Colonic mucosa (tissue), 4 donors: ENCODE measurements at regions not wholly inside any gene's neighbourhood (a gene's known extent, or its start where the extent isn't known, plus 50 kb on each side); places are given as distances from the start of the nearest gene placed in this dataset.
"Not testable (repeated sequence)": the region's sequence is repeated elsewhere in the genome, so short reads cannot be mapped to it uniquely, and the experiment has no call there.

Experiments used
- DNase-seq: peaks from one replicate; pipeline ENCODE4 v3.0.0-alpha.2; 2020
- H3K27ac ChIP-seq: fragments of 200-600 bp; one replicate; pipeline ENCODE4 v1.8.0; 2021
- H3K27me3 ChIP-seq: fragments of 200-600 bp; one replicate; pipeline ENCODE4 v1.8.0; 2021
- H3K36me3 ChIP-seq: fragments of 200-600 bp; one replicate; pipeline ENCODE4 v1.8.0; 2021
- H3K4me1 ChIP-seq: fragments of 200-600 bp; one replicate; pipeline ENCODE4 v1.8.0; 2021; ENCODE audit warnings: mild to moderate bottlenecking
- H3K4me3 ChIP-seq: fragments of 200-600 bp; one replicate; pipeline ENCODE4 v1.8.0; 2021
- H3K9ac ChIP-seq, 2 donors: one replicate each; pipeline ENCODE4 v1.7.0; 2013; ENCODE audit warnings: control low read depth in 2 of 2, low read depth in 2 of 2, low read length in 2 of 2
- H3K9me3 ChIP-seq: fragments of 200-600 bp; one replicate; pipeline ENCODE4 v1.8.0; 2021
- intact Hi-C: fragments of 100-400 bp; cut with DNase I; formaldehyde crosslinking; loops from one replicate; pipeline ENCODE4 v1.14.1; 2022
- TF ChIP-seq, protein P1 (sequence below): fragments of 200-600 bp; IDR thresholded peaks from one replicate; pipeline ENCODE4 v1.8.0; 2022; ENCODE audit warnings: antibody characterized with exemption, mild to moderate bottlenecking
- donor health status: healthy.
- donor health status: DM: no; HTN: no; CAD: no.
- donor health status: DM: no; HTN: no; CAD: no.

DNA sequence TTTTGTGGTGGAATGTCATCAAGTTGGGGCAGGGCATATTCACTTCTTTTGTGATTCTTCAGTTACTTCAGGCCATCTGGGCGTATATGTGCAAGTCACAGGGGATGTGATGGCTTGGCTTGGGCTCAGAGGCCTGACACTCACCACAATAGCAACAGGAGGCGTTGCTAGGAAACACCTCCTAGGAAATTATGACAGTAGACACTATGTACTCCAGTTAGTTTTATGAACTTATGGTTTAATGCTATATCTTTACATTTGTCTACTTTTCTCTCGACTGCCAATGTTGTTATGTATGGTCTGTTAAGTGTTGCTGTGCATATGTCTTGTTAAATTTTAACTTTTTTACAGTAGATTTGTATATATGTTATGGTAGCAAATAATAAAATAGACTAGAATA is 788.7 kb upstream of the GOT2 start:
- no peaks in the 10 kb centered on the region for H3K4me1 ChIP-seq
- no peak overlapping the region for H3K9ac ChIP-seq
- H3K9me3 ChIP-seq, result no peaks in the 10 kb centered on the region
- no peak overlapping the region for H3K27ac ChIP-seq
- H3K36me3 ChIP-seq, result no peaks in the 10 kb centered on the region
- H3K27me3 ChIP-seq, result no peaks in the 10 kb centered on the region
- TF ChIP-seq, protein P1, sequence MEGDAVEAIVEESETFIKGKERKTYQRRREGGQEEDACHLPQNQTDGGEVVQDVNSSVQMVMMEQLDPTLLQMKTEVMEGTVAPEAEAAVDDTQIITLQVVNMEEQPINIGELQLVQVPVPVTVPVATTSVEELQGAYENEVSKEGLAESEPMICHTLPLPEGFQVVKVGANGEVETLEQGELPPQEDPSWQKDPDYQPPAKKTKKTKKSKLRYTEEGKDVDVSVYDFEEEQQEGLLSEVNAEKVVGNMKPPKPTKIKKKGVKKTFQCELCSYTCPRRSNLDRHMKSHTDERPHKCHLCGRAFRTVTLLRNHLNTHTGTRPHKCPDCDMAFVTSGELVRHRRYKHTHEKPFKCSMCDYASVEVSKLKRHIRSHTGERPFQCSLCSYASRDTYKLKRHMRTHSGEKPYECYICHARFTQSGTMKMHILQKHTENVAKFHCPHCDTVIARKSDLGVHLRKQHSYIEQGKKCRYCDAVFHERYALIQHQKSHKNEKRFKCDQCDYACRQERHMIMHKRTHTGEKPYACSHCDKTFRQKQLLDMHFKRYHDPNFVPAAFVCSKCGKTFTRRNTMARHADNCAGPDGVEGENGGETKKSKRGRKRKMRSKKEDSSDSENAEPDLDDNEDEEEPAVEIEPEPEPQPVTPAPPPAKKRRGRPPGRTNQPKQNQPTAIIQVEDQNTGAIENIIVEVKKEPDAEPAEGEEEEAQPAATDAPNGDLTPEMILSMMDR, result no peak
- no peak overlapping the region for H3K4me3 ChIP-seq
- no peak for DNase-seq
- intact Hi-C loops, result no loop called here

DNA sequence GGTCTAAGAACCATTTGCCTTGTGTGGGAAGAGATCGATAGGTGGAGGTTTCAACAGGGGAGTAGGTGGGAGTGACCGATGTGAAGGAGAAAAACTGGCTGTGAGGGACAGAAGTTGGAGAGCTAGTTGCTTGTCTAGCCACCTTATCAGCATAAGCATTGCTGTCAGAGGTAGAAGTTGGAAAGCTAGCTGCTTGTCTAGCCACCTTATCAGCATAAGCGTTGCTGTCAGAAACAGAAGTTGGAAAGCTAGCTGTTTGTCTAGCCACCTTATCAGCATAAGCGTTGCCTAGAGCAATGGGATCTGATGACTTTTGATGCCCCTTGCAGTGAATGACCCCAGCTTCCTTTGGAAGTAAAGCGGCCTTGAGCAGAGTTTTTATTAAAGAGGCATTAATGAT is 784.6 kb upstream of the GOT2 start:
- H3K27ac ChIP-seq, H3K9me3 ChIP-seq, intact Hi-C loops: not testable (repeated sequence)

DNA sequence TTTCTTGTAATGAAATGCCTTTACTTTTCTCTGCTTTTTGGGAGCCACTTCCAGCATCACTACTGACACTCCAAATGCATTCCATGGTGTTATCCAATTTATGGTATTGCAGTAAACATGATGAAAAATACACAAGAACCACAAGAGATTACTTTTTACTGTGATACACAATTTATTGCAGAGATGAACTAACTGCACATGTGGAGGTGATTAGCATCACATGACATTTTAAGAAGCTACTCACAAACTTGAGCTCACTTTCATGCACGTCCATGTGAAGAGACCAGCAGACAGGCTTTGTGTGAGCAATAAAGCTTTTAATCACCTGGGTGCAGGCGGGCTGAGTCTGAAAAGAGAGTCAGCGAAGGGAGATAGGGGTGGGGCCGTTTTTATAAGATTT is 780.5 kb upstream of the GOT2 start:
- TF ChIP-seq, protein P1, result no peak
- Histone ChIP-seq H3K9me3 (no peaks in the 10 kb centered on the region), H3K4me3 (no peak overlapping the region), H3K27ac (no peak overlapping the region), H3K9ac (no peak overlapping the region), H3K4me1 (no peaks in the 10 kb centered on the region), H3K36me3 (no peaks in the 10 kb centered on the region), H3K27me3 (no peaks in the 10 kb centered on the region)
- intact Hi-C loops, result no loop called here
- no peak for DNase-seq

More for the DNA sequence above, 784.6 kb upstream of the GOT2 start:
- H3K27me3 ChIP-seq, H3K4me3 ChIP-seq, H3K4me1 ChIP-seq, H3K9ac ChIP-seq, H3K36me3 ChIP-seq, DNase-seq: not testable (repeated sequence)

DNA sequence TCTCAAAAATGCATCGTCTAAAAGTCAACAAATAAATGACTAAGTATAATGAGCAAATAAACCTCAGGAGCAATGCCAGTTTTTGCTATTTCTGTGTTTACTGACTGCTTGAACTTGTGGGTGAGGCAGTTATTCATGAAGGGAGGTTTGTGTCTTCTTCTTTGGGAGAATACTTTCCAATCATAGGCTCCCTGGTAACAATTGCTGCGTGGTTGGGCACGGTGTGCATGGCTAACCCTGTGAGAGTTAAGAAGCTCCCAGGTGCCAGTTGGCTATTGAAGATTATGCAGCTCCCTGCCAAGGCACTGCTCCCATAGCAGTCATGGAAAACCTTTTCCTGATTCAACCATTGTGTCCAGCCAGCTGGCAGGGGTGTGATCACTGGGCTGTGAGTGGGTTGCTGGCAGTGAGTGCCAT is 775.9 kb upstream of the GOT2 start:
- H3K27ac ChIP-seq, result no peak overlapping the region
- H3K36me3 ChIP-seq, result no peaks in the 10 kb centered on the region
- H3K4me3 ChIP-seq, result no peak overlapping the region
- intact Hi-C loops, result no loop called here
- H3K9ac ChIP-seq, result no peak overlapping the region
- no peaks in the 10 kb centered on the region for H3K9me3 ChIP-seq
- no peaks in the 10 kb centered on the region for H3K27me3 ChIP-seq
- no peaks in the 10 kb centered on the region for H3K4me1 ChIP-seq
- TF ChIP-seq, protein P1, result no peak
- no peak for DNase-seq

DNA sequence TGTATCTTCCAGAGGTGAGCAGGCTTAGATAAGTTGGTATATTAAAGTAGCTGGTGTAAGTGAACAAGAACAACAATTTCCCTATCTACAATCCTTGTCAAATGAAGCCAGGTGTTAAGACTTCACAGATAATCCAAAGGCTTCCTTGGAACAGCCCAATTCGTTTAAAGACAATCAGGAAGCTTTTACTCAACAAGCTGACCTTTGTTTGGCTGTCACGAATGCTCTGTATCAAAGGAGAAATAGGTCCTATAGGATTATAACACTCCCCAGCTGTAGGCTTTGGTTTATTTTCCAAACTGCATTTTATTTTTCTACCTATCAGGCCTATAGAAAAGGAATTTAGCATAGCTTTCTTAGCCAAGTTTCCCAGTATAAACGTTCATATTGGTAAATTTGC is 766.5 kb upstream of the GOT2 start:
- Histone ChIP-seq H3K9me3 (no peaks in the 10 kb centered on the region), H3K36me3 (no peaks in the 10 kb centered on the region), H3K27me3 (no peaks in the 10 kb centered on the region), H3K27ac (no peak overlapping the region), H3K4me1 (no peaks in the 10 kb centered on the region), H3K9ac (no peak overlapping the region), H3K4me3 (no peak overlapping the region)
- no peak for DNase-seq
- intact Hi-C loops, result no loop called here
- TF ChIP-seq, protein P1, result no peak

DNA sequence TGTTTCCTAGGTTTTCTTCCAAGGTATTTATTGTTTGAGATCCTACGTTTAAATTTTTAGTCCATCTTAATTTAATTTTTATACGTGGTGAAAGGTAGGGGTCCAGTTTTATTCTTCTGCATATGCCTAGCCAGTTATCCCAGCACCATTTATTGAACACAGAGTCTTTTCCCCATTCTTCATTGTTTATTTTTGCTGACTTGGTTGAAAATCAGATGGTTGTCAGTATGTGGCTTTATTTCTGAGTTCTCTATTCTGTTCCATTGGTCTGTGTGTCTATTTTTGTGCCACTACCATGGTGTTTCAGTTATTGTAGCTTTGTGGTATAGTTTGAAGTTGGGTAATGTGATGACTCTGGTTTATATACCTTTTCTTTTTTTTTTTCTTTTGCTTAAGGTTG is 753.0 kb upstream of the GOT2 start:
- TF ChIP-seq, protein P1, result no peak
- Histone ChIP-seq H3K27ac (no peak overlapping the region), H3K4me3 (no peak overlapping the region), H3K4me1 (no peaks in the 10 kb centered on the region), H3K27me3 (no peaks in the 10 kb centered on the region), H3K9ac (no peak overlapping the region), H3K36me3 (no peaks in the 10 kb centered on the region), H3K9me3 (no peaks in the 10 kb centered on the region)
- no peak for DNase-seq
- intact Hi-C loops, result no loop called here
